Left lobe of liver (tissue), 2 donors: ENCODE measurements at regions not wholly inside any gene's neighbourhood (a gene's known extent, or its start where the extent isn't known, plus 50 kb on each side); places are given as distances from the start of the nearest gene placed in this dataset.

Experiments used
- ATAC-seq: fragments of 200-7000 bp; cut with Tn5 transposase; one replicate; pipeline ENCODE4 v1.9.1; 2020; ENCODE audit warnings: mild to moderate bottlenecking, moderate library complexity
- DNase-seq: peaks from one replicate; pipeline ENCODE4 v3.0.0-alpha.2; 2020; ENCODE audit warnings: low spot score
- donor health status: DM: no; HTN: no; CAD: no; lungs with moderate emphysema.
- donor health status: DM: no; HTN: yes; CAD: no.

DNA sequence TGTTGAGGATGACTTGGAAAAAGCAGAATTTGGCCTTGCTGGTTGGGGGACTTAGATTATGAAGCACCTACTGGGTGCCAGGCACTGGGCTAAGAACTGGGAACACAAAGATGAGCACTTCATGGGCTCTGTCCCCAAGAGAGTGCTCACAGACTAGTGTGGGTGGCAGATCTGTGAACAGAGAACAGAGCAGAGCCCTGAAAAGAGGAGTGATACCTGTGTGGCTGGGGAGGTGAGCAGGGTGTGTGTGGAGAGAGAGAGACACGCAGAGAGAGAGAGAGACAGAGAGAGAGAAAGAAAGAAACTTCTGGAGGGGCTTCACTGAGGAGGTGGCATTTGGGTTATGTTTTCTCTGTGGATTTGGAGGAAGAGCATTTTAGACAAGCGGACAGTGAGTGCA, 61.1 kb upstream of the PPP2R5A start:
- no peak for DNase-seq

DNA sequence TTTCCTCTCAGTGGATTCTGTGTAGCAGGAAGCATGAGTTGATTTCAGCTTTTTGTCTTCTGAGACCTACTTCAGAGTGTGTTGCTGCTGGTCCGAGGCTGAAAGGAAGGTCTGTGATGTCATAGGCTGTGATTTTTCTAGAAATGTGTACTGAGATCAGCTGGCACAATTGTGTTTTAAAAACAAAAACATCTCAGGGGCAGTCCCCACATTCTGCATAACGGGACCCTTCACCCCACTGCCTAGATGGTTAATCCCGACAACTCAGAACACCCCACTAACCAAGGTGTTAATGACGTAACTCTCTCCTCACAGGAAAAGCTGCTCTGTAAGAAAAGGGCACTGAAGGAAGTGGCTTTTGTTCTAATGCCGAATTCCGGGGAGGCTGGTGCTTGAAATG, 59.8 kb upstream of the PPP2R5A start:
- DNase-seq (no peak), ATAC-seq (no peak)

More for the DNA sequence above, 61.1 kb upstream of the PPP2R5A start:
- ATAC-seq: no peak

GRCh38 chr1:212225871-212226302, 59.3 kb upstream of the PPP2R5A start:
- DNase-seq (no peak), ATAC-seq (peak; percentile 21)

GRCh38 chr1:212226467-212226866, 58.7 kb upstream of the PPP2R5A start:
- ATAC-seq (no peak), DNase-seq (no peak)

- ATAC-seq (peak; percentile 10), DNase-seq (no peak)
Measured at GRCh38 chr1:212228076-212228475, 57.1 kb upstream of the PPP2R5A start.

- DNase-seq (peak; percentile 89), ATAC-seq (peak; percentile 89)
Measured at GRCh38 chr1:212228591-212229119, 56.6 kb upstream of the PPP2R5A start.

DNA sequence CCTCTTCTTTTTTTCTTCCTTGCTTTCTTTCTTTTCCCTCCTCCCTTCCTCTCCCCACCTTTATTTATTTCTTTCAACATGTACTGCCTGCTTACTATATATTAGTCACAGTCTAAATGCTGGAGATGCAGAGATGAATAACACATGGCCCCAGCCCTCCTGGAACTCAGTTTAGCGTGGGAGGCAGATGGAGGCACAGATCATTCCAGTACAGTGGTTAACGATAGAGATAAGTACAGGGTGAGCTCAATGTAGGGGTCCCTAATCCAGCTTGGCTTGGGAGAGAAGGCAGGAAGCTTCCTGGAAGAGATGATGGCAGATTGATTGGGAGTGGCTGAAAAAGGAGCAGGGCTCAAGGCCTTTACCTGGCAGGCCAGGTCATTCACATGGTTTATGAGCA, 55.6 kb upstream of the PPP2R5A start:
- no peak for ATAC-seq

DNA sequence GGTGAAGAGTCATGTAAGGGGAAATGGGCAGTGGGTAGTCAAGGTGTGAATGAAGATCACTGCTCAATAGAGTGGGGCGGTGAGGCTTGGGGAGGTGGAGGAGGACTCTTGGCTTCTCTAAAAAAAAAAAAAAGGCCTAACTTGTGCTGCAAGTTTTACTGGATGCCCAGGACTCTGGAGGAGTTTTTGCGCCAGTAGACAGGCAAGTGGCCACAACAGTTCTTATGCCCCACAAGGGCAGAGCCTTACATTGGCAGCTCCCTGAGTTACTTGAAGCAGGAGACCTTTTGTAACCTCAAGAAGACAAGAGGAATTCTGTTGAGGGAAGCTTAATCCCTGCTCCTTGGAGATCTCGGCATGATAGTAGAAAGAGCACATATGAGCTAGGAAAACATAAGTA, 54.9 kb upstream of the PPP2R5A start:
- ATAC-seq (no peak), DNase-seq (no peak)

More for the DNA sequence above, 55.6 kb upstream of the PPP2R5A start:
- DNase-seq: no peak

- DNase-seq (no peak), ATAC-seq (no peak)
Measured at GRCh38 chr1:212231372-212231771, 53.8 kb upstream of the PPP2R5A start.

DNA sequence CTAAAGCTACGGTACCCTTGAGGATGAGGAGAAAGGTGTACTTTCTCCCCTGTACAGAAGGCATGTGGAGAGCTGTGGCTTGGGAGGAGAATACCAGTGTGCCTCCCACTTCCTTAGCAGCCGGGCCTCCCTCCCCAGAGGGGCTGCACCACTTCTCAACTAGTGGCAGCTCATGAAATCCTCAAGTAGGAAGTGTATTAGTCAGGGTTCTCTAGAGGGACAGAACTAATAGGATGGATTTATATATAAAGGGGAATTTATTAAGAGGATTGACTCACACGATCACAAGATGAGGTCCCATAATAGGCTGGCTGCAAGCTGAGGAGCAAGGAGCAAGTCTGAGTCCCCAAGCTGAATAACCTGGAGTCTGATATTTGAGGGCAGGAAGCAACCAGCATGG, 53.1 kb upstream of the PPP2R5A start:
- DNase-seq (no peak), ATAC-seq (no peak)

- no peak for ATAC-seq
- no peak for DNase-seq
Measured at GRCh38 chr1:212233321-212233720, 51.9 kb upstream of the PPP2R5A start.

DNA sequence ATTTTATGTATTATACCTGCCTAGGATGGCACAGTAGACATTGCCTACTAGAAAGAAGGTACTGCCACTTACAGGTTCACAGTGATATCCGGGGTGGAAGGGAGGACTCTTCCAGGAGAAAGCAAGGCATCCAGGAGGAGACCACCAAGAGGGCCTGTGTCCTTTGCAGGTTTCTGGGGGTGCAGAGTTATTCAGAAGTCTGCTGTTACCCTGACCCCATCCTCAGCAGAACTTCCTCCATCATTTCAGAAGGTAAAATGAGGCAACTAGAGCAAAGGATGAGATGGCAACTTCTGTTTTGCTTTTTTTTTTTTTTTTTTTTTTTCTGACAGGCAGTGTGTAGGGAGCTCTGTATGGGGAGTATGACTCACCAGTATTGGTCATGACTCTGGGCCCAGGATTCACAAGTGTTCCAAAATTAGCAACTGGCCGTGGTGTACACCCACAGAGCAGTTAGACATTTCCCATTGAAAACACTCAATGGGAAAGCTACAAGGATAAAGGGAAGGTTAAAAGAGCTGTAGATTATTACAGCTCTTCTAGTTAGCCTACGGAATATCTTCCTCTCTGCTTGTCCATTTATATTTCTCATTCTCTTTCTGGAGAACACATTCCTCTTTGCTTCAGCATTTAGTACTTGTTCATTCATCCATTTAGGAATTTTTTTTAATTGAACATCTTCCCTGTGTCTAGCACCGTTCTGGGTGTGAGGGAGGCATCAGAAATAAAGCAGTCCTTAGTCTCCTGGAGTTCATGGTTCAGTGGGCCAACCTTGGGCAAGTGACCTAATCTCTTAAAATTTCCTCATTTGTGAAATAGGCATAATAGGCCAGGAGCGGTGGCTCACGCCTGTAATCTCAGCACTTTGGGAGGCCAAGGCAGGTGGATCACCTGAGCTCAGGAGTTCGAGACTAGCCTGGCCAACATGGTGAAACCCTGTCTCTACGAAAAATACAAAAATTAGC, 50.5 kb upstream of the PPP2R5A start:
- DNase-seq: no peak
- ATAC-seq: no peak
